ENCODE measurements at regions not wholly inside any gene's neighbourhood (a gene's known extent, or its start where the extent isn't known, plus 50 kb on each side); places are given as distances from the start of the nearest gene placed in this dataset.

GRCh38 chr1:191085121-191085520 is 607.5 kb upstream of the BRINP3 start:
- DNase-seq (ENCODE audit: low spot score), result no peak
- intact Hi-C loops (cut with DNase I), result no loop called here

- intact Hi-C loops (cut with DNase I), result no loop called here
- no peak for DNase-seq (ENCODE audit: low spot score)
These were observed 609.2 kb upstream of the BRINP3 start for GRCh38 chr1:191086910-191087309.

DNA sequence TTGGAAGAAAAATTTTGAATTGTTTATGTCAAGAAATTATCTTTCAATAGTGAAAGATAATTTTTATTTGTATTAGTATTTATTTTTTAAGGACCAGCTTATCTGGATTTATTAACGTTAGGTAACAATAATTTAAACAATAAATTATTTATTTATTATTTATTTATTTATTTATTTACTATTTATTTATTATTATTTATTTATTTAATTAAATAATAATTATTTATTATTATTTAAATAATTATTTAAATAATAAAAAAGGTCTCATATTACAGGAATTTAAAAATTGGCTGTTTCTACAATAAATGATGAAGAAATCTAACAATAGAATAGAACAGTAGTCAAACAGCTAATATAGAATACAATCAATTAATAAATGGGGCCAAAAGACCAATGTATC is 618.7 kb upstream of the BRINP3 start:
- intact Hi-C loops (cut with DNase I), result no loop called here
- DNase-seq (ENCODE audit: low spot score), result no peak

GRCh38 chr1:191099696-191100095 is 622.0 kb upstream of the BRINP3 start:
- intact Hi-C loops (cut with DNase I), result no loop called here
- DNase-seq (ENCODE audit: low spot score), result no peak

DNA sequence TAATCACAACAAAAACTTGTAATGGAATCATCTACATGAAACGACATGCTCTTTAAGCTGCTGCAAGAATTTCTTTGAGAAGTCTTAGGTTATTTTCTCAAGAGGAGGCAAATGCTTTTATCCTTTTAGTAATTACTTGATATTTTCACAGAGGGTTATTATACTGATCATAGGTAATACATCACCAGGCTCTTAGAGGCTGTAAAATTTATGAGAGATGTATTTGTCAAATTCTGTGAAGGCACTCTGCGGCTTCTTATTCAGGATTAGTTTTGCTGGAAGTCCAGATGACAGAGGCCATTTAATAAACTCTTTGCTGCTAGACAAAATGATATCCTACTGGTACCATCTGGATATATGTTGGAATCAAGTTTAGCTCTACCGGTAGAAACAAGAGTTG is 624.3 kb upstream of the BRINP3 start:
- DNase-seq (ENCODE audit: low spot score), result no peak
- intact Hi-C loops (cut with DNase I), result no loop called here

DNA sequence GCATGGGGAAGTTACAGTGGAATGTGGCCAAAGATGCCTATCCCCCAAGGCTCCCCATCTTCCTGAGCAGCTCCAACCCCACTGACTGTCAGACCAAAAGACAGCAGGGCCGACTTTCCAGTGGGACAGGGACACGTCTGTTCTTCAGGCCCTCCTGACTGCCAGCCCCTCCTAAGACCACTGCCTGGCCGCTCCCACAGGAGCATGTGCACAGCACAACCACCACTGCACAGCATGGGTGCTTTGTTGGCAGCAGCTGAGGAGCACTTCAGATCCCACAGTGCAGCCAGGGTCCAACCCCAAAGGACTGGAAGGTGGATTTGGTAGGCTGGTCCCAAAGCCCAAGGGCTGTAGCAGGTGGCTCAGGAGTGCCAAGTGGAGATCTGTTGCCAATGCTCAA is 648.3 kb upstream of the BRINP3 start:
- intact Hi-C loops (cut with DNase I), result no loop called here
- no peak for DNase-seq (ENCODE audit: low spot score)

DNA sequence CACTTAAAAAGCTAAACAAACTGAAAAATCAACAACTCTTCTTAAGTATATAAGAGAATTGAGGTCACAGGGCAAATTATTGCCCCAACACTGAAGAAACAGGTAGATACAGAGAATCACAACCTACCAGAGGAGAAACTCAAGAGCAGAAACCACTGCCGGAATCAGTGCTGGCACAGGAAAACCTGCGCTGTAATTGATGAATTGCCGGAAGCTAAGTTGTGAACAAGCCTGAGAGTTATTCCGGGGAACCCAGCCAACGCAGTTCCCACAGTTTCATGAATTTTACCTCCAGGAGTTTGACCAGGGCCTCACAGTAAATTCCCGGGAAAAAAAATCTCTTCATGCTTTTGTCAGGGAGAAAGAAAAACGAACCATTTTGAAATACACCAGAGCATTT is 657.1 kb upstream of the BRINP3 start:
- intact Hi-C loops (cut with DNase I), result no loop called here
- no peak for DNase-seq (ENCODE audit: low spot score)

DNA sequence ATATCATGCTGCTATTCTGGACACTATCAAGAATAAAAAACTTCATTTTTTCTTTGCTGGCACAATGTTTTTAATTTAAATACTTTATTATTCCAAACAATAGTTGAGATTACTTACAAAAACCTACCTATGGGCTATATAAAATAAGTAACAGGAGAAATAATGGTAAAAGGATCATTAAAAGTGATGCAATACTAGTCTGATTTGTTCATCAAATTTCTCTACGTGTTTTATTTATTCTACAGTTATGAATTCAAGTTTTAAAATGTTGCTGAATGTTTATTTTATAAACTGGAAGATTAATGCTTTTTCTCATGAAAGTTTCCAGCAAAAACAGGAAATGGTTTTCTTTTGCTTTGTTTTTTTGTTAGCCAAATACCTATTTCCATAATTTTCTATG is 662.4 kb upstream of the BRINP3 start:
- intact Hi-C loops (cut with DNase I), result no loop called here

DNA sequence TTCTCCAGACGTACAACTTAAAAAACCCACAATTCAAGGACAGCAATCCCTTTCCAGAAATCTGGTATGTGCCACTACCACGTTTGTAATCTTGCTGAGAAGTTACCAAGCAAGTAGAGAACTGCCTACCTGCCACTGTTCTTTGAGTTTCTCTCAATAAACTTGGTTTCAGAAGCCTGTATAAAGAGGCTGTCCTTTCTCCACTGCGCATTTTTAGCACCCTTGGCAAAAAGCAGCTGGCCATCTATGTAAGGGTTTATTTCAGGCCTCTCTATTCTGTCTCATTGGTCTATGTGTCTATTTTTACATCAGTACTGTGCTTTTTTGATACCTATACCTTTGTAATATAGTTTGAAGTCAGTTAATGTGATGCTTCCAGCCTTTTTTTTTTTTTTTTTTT is 665.1 kb upstream of the BRINP3 start:
- no peak for DNase-seq (ENCODE audit: low spot score)
- intact Hi-C loops (cut with DNase I), result no loop called here

More for the DNA sequence above, 662.4 kb upstream of the BRINP3 start:
- no peak for DNase-seq (ENCODE audit: low spot score)

GRCh38 chr1:191145834-191146233 is 668.2 kb upstream of the BRINP3 start:
- intact Hi-C loops (cut with DNase I), result no loop called here
- DNase-seq (ENCODE audit: low spot score), result no peak

DNA sequence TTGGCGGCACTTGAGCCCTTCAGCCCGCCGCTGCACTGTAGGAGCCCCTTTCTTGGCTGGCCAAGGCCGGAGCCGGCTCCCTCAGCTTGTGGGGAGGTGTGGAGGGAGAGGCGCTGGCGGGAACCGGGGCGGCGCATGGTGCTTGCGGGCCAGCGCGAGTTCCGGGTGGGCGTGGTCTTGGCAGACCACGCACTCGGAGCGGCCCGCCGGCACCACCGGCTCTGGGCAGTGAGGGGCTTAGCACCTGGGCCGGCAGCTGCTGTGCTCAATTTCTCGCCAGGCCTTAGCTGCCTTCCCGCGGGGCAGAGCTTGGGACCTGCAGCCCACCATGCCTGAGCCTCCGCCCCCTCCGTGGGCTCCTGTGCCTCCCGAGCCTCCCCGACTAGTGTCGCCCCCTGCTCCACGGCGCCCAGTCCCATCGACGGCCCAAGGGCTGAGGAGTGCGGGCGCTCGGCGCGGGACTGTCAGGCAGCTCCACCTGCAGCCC is 673.7 kb upstream of the BRINP3 start:
- DNase-seq (ENCODE audit: low spot score), result peak; percentile 76
- intact Hi-C loops (cut with DNase I), result no loop called here

DNA sequence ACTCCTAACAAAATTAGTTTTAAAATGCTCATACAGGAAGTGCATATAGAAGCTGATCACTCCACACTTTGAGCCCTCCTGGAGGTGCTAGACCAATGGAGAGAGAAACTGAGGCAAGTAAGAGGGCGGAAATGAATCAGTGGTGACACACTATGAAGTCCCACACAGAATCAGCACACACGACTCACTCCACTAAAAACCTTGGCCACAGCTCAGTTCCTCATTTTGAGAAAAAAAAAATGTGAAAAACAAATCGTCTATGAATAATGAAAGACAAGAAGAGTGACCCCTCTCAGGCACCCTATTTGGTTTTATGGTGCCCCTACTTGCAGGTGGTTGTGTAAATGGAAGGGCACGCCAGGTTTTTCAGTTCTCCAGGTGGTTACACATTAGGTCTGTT is 675.1 kb upstream of the BRINP3 start:
- intact Hi-C loops (cut with DNase I), result no loop called here

DNA sequence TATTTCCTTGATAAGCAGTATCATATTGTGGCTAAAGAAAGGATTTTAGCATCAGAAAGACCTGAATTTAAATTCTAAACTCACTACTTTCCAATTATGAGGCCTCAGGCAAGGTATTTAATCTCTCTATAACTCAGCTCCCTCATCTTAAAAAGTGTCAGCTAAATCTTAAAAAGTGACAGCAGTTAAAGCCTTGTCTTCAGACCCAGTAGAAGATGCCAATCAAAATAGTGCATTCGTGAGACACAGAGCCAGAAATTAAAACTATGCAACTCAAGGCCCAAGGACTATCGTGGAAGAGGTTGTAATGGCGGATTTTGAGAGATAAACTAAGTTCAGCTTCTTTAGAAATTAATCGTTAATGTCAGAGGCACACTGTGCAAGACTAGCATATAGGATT is 677.5 kb upstream of the BRINP3 start:
- intact Hi-C loops (cut with DNase I), result no loop called here
- no peak for DNase-seq (ENCODE audit: low spot score)

More for the DNA sequence above, 675.1 kb upstream of the BRINP3 start:
- no peak for DNase-seq (ENCODE audit: low spot score)

DNA sequence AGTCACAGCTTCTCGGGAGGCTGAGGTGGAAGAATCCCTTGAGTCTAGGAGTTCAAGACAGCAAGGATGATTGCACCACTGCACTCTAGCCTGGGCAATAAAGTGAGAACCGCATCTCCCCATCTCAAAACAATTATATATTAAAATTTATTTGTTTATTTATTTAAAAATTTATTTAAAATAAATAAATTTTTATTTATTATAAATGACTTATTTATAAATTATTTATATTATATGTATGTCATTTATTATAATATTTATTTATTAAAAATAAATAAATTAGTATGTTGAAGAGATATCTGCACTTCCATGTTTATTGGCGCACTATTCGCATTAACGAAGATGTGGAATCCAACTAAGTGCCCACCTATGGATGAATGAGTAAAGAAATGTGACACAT is 683.2 kb upstream of the BRINP3 start:
- intact Hi-C loops (cut with DNase I), result no loop called here
- no peak for DNase-seq (ENCODE audit: low spot score)

- intact Hi-C loops (cut with DNase I), result no loop called here
- no peak for DNase-seq (ENCODE audit: low spot score)
These were observed 685.1 kb upstream of the BRINP3 start for GRCh38 chr1:191162762-191163161.

DNA sequence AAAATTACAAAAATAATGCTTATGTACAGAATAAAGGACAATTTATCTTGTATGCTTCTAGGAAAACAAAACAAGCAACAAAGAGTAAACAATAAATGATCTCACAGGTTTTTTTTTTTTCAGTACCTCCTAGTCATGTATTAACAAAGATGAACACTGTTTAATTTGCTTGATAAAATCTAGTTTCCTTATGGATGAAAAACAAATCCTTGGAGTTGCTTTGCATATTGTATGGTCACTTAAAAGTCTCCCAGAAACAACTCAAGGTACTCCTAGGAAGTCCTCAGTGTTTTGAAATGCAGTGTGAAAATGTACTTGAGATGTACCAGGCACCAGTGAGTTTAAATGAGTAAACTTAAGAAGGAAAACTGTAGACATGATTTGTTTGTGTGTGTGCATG is 686.0 kb upstream of the BRINP3 start:
- intact Hi-C loops (cut with DNase I), result no loop called here
- no peak for DNase-seq (ENCODE audit: low spot score)

DNA sequence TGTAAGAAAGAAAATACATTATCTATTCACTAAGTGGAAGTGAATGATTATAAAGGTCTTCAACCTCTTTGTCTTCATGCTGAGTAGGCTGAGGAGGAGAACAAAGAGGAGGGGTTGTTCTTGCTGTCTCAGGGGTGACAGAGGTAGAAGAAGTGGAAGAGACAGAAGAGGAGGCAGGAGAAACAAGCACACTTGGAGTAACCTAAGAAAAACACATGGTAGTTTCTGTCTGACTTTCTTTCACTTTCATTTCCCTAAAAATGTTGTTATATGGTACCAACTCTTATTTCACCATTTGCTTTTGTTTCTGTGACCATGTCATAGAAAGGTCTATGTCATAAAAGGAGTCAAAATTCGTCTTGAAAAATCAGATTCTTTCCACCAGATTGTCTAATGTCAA is 696.6 kb upstream of the BRINP3 start:
- DNase-seq (ENCODE audit: low spot score), result no peak
- intact Hi-C loops (cut with DNase I), result no loop called here

DNA sequence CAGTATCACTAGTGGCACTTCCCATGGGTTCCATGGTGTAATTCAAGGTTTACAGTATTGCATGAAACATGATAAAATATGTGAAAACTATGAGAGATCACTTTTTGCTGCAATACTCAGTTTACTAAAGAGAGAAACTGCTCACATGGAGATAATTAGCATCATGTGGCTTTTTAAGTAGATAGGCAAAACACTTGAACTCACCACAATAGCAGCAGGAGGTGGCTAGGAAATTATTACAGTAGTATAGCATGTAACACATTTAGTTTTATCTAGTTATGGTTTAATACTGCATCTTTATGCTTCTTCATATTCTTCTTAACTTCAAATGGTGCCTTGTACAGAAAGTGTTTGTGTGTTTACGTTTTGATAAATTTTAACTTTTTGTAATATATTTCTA is 698.5 kb upstream of the BRINP3 start:
- intact Hi-C loops (cut with DNase I), result no loop called here
- DNase-seq (ENCODE audit: low spot score), result no peak

DNA sequence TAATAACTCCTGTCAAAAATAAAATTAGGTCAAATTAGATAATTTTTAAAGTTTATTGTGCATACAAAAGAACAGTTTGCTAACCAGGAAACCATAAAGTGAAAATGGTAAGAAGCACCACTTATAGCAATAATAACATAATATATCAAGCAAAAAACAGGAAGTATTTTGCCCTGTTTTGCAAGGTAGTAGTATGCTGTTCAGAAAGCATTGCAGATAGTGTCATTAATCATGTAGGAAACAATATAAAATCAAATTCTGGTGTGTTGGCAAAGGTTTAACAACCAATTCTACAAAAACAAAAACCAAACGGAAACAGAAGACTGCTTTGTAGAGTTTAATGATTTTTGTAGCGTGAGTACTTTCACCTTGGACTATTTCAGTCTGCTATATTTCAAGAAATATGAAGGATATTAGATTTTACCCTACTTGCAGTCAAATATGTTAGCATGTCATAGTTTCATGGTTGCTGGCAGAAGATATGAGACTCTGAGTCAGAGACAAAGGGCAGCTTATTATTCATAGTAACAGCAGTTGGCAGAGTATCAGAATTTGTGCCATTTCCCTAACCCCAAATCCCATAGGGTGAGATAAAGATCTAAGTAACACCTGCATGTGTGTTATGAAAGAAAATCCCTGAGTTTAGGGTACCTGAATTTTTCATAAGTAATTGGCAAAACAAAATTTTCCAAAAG is 729.0 kb upstream of the BRINP3 start:
- DNase-seq (ENCODE audit: low spot score), result no peak
- intact Hi-C loops (cut with DNase I), result no loop called here

- intact Hi-C loops (cut with DNase I), result no loop called here
- no peak for DNase-seq (ENCODE audit: low spot score)
These were observed 744.5 kb upstream of the BRINP3 start for GRCh38 chr1:191222206-191222605.

DNA sequence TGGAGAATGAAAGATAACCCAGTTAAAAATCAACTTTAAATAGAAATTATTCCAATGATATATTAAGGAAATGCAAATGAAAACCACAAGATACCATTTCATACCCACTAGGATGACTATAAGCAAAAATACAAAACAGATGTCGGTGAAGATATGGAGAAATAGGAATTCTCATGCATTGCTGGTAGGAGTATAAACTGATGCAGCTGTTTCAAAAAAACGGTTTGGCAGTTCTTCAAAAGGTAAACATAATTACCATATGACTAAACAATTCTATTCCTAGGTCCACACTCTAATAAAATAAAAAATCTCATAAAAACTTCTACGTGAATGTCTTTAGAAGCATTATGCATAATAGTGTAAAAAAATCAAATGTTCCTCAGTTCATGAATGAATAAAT is 763.3 kb upstream of the BRINP3 start:
- intact Hi-C loops (cut with DNase I), result no loop called here
- no peak for DNase-seq (ENCODE audit: low spot score)

All from posterior vena cava (tissue), 2 donors.